NCI-H748 treated with DMSO at 0.1 percent for 48 hours (cell line): ENCODE measurements at regions not wholly inside any gene's neighbourhood (a gene's known extent, or its start where the extent isn't known, plus 50 kb on each side); places are given as distances from the start of the nearest gene placed in this dataset.

Experiments
- DNase-seq: peaks from one replicate; lab custom pipeline; 2025; lab: John Stamatoyannopoulos, UW

DNA sequence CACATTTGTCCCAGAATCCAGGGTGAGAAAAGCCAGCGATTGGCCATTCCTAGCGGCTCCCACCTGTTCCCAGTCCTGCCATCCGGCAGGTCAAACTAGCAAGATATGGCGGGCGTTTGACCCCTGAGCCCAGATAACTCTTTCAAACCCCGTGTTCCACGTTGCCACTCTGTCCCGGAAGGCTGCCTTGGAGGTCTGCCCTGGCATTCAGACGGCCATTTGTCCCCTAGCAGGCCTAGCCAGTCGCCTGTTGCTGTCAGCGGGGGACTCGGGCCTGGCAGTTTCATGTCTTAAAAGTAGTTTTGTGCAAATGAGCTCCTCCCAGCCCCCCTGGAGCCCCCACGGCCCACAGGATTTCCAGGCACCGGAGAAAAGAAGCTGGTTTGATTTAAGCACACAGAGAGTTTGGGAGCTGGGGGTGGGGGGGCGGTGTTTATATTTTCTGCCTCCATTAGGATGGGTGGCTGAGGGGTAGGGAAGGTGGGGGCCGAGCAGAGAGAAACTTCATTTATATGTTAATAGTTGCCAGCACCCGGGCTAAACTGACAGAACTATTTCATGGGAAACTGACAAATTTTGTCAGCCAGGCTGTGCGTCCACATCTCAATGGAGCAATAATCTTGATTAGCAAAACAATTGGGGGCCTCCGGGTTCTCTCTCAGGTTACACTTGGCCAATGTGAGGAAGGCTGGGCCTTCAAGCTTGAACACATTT, 240.9 kb upstream of the SALL1 start:
- DNase-seq = no peak

DNA sequence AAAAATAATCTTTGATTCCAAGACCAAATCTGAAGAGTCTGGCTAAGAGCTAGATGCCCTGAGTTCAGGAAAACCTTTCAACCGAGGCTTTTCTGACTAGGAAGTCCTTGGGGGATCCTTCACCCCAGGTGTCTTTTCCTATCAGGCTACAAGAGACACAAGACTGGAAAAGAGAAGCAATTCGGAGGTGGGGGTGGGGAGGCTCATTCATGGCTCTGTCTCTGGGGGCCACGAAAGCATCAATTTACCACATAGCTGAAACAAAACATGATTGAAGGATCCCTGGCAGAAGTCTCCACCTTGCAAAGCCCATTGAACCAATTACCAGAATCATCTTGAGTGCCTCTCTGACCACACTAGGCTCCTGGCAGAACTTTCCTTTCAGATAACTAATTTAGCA, 239.8 kb upstream of the SALL1 start:
- no peak for DNase-seq

DNA sequence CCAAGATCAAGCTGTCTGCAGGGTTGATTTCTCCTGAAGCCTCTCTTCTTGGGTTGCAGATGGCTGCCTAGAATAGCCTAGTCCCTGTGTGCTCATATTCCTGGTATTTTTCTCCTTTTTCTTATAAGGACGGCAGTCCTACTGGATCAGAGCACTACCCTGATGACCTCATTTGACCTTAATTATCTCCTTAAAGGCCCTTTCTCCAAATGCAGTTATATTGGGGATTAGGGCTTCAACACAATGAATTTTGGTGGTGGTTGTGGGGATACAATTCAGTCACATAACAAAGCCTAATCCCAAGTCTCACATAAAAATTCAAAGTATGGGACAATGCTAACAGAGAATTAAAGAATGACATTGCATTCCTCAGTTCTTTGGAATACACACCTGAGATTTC, 238.8 kb upstream of the SALL1 start:
- DNase-seq = no peak

DNA sequence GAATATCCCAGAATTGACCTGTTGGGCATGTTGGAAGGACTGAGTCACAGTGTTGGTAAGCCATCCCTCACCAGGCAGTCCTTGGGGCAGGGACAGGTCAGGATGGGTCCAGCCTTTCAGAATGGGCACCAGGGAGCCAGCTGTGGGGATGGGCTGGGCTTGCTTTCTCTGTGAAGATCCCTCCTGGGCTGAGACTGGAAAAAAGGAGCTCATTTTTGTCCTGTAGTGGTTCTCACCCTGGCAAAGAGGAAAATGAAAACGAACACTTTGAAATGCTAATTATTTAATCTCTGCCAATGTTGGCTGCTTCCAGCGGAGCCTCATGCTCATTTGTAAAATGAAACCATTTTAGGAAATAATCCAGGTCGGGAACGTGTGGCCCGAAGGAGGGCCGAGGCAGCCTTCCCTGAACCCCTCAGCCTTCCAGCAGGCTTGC, 237.5 kb upstream of the SALL1 start:
- no peak for DNase-seq

DNA sequence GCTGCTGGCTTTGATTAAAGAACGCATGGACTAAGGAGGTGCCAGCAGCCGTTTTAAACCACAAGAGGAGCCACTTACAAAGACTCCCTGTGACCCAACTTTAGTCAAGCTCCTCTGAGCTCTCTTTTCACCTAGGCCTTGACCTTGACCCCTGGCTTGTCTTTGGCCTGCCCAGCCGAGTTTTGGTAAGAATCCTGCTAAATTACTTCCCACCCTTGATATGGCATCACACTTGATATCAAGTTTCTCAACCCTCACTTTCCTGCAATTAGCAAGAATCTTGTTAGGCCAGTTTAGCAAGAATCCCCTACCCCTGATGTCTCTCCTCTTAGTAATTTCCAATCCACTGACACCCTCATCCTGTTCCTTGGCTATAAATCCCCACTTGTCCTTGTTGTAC, 232.8 kb upstream of the SALL1 start:
- no peak for DNase-seq

DNA sequence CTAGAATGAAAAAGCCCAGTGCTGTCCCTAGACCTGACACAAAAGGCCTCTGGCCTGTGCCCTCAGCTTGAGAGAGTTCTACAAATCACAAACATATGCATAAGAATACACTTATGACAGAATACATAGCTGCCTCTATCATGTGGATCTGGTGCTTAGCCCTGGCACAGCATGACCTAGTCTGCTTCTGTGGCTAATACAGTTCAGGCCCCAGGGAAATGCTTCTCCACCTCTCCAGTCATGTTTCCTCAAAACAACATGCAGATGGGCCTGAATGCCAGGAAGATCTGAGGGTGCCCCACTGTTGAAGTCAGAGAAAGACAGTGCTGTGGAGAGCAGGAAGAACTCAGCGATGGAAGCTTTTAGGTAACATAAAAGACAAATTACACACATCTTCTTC, 231.9 kb upstream of the SALL1 start:
- no peak for DNase-seq

DNA sequence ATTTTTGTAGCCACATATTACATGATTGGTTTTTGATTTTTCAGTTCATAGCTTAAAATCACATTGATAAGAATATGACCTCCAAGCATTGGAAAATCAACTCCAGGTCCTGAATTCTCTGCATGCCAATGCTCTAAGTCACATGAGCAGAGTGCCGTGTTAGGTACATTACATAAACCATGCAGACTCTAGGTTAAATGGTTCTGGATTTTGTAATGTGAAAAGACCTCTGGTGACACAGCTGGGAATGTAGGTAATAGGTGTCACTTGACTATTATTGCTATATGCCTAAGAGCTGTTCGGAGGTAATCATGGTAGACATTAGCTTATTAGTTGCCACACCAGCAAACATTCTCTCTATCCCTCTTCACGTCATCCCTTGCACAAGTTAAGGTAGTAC, 231.1 kb upstream of the SALL1 start:
- no peak for DNase-seq

DNA sequence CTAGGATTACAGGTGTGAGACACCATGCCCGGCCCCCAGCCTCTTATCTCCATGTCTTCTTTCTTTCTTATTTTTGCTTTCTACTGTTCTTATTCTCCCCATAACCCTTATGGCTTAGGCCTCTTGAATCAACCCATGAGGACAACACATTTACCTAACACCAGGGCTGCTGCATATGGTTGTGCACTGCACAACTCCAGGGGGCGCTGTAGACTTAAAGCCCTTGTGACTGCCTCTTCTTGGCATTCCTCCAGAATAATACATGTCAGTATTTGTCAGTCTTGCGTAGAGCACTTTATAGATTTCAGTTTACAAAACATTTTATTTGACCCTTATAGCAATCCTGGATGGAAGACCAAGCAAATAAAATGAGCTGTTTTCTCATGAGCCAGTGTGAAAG, 225.0 kb upstream of the SALL1 start:
- no peak for DNase-seq

DNA sequence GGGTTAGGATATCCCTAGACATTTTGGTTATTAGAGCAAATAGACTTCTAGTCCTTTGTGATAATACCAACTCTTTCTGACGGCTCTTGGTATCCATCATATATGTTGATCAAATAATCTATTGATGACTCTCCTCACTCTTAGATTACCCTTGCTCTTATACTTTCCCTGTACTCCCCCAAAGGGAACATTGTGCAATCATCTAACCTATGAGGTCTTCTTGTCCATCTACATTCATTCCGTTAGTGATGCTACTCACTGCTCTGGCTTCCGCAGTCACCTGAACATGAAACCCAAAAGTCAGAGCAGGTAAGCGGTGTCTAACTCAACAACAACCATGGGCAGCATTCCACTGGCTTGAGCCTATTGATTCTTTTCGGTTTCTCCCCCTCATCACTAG, 223.7 kb upstream of the SALL1 start:
- DNase-seq = no peak

DNA sequence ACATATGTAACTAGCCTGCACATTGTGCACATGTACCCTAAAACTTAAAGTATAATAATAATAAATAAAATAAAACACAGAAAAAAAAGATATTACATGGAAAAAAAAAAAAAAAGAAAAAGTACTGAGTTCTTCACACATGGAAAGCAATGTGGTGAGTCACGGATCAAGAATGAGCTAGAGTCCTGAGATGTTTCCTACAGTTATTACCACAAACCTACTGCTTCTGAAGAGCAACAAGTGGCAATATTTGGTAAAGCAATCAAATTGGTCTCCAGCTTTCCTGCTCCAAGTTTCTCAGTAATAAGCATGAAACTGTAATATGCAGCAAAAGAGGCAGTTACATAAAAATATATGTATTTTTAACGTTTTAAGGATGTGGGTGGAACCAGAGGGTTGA, 223.3 kb upstream of the SALL1 start:
- DNase-seq = no peak

DNA sequence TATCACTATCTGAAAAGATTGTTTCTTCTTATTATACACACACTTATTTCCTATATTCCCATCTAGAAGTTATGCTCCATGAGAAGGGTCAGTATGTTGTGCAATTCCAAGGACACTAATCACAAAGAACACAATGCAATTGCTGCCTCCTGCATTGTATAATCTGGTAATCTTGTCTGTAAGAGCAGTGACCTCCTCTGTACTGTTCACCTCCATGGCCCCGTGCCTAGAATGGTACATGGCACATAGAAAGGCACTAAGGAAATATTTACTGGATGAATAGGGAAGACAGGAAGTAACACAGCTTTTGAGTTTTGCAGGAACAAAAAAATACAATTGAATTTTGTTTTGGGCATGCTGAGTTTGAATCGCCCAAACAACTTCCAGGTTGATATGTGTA, 214.6 kb upstream of the SALL1 start:
- DNase-seq = no peak

DNA sequence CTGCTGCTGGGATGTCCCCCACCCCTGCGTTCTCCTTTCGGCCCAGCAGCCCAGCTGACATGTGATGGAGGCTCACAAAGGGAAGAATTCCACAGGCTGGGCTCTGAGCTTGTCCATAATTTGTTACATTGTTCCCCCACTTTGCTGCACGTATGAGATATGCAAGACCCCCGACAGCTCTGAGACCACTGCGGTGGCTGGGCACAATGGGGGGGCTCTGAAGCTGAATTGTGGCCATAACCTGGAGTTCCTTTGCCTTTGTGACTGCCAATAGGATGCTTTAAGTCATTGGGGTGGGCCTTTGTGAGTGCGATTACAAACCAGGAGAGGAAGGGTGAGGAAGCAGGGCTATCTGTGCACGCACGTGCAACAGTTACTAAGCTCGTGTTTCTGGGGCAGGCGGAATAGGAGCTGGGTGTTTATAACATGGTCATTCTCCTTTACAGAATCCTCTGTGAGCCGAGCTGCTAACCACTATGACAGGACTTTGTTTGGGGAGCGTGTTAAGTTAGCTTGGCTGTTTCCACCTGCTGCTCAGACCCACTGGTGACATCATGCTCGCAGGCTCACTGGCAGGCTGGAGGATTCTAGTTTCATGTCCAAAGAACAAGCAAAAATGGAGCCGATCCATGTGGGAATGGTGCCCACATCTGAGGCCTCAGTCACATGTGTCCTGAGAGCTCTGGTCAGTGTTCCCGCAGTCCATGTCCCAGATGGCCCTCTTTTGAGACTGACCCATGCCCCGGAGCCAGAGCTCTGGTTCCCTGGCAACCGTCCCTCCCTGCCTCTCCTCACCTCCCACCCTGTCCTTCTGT, 208.3 kb upstream of the SALL1 start:
- DNase-seq = no peak

DNA sequence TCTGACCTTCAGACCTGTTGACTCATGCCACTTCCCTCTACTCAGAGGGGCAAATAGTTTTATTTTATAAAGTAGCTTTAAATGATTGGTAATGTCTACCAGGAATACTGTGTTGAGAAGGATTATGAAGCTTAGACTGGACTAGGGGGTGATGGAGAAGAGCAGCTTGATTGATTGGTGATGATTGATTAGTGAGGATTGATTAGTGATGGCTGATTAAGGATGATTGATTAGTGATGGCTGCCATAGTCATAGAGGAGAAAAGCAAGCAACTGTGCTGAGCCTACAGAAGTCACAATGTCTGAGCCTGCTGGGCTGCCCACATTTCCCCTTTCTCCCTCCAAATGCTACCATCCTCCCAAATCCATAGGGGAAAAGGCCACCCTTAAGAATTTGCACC, 206.8 kb upstream of the SALL1 start:
- no peak for DNase-seq

DNA sequence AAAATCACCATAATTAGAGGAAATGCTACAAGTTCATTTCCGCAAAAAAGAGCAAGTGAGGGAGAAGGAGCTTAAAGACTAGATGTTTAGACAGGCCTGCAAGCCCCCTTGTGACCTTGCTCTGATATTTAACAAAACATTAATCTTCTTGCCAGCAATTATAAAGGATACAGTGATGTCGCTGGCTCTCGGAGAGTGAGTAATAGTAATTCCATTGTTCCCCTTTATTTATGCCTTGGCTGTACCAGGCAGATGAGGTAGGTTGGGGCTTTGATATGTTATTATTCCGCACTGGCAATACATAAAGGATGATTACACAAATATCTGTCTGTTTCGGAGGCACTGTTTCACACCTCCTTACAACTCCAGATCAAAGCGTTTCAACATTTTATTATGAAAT, 204.8 kb upstream of the SALL1 start:
- no peak for DNase-seq

DNA sequence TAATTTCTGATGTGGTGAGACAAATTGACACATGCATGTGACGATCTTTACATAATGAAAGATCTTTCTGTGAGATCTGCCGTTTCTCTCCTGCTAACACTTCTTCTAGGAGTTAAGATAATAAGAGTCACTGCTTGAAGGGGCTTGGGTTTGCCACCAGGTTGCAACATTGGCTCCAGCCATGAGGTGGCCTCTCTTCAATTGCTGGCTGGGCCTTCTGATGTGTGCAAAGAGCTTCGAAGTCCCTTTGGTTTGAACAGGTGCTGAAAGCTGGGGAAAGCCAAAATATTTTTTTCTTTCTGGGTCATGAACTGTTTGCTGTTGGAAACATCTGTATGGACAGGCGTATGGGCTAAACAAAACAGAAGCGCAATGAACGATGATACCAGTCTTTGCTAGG, 204.1 kb upstream of the SALL1 start:
- no peak for DNase-seq

DNA sequence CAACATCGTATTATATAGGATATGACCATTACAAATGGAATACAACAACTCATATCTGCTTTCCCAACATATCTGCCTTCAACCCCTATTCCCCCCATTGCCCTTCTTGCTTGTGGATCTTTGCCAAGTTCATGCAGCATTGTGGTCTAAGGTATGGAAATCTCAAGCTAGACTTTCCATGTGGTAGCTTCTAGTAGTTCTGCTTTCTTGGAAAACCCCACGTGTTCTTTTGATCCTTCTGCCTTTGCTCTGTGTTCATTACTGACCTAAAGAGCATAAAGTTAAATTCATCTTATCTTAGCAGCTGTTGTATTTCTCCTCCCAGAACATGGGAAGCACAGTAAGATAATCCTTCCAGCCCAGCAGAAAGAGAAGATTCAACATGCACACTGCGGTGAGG, 202.0 kb upstream of the SALL1 start:
- DNase-seq = no peak

DNA sequence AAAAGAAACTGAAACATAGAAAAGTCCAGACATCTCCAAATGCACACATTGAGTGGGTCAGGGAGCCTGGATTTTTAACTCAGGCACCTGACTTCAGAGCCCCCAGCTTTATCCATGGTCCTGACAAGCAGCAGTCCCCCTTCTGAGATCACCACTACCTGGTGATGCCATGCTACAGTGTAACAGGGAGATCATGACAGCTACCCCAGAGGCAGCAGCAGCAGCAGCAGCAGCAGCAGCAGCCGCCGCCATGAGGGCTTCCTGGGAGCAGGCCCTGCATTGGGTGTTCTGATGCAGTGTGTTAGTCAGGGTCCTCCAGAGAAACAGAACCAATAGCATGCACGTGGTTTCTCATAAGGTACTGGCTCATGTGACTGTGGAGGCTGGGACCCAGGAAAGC, 198.6 kb upstream of the SALL1 start:
- no peak for DNase-seq

DNA sequence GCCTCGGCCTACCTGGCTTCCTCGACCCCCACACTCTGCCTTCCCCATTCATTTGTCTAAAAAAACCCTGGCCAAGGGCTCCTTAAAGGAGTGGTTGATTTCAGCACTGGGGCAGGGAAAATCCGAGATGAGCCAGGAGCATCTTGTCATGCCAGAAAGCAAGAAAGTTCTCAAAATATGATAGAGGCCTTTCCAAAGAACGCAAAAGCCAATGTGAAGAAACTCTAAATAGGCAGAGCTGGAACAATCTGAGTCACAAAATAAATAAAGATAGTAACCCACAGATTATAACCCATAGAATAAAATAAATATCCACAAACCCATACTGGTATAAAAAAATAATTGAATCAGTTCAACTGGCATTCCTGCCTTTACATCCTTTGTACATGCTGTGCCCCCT, 192.3 kb upstream of the SALL1 start:
- no peak for DNase-seq

DNA sequence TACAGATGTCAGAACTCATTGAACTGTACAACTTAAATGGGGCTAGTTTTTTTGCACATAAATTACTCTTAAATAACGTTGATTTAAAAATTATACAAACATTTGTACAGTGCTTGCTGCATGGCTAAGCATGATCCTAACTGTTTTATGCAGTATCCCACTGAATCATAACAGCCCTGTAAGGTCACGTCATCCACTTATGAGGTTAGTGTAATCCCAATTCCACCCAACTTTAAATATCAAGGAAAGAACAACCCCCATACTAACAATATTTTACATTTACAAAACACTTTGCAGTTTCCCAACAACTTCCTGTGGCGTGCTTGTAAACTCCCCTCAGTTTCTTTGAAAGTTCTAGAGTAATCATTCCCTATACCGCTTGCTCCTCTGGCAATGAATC, 190.1 kb upstream of the SALL1 start:
- no peak for DNase-seq

DNA sequence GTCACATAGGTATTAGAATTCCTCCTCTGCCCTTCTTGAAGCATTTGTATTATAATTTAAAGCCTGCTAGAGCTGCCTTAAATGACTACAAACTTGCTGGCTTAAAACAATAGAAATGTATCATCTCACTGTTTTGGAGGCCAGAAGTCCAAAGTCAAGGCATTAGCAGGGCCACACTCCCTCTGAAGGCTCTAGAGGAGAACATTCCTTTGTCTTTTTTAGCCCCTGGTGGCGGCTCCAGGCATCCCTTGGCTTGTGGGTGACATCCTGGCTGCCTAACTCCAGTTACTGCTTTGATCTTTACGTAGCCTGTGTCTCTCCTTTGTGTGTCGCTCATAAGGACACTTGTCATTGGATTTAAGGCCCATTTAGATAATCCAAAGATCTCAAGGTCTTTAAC, 186.6 kb upstream of the SALL1 start:
- DNase-seq = no peak

DNA sequence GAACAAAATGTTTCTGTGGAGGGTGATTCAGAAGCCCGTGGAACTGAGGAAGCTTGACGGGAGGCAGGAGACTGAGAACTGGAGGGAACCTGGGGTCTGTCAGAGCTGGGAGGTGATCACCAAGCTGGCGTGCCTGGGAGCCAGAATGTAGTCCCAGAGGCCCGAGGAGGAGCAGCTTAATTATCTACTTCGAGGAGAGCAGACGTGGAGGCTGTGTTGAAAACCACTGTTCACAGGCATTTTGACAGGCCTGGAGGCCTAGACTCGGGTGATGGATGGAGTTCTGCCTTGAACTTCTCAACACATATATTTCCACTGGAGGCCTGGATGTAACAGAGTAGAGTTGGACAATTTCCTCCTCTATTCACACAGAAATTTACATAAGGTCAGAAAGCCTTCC, 177.7 kb upstream of the SALL1 start:
- DNase-seq = no peak

DNA sequence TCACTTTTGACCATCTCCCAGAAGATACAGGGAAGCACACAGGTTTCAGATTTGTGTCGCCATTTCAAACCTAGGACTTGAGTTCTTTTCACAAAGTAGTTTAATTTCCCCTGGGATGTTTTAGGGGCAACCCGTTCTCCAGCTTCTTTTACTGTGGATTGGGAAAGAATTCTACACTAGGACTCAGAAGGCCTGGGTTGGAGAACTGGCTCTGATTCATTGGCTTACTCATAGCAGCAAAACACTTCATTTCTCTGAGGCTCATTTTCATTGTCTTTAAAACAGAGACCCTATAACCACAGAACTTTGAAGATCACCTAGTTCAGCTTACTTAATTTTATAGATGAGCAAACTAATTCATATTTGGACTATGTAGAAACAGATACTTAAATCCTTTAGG, 175.9 kb upstream of the SALL1 start:
- DNase-seq = no peak

DNA sequence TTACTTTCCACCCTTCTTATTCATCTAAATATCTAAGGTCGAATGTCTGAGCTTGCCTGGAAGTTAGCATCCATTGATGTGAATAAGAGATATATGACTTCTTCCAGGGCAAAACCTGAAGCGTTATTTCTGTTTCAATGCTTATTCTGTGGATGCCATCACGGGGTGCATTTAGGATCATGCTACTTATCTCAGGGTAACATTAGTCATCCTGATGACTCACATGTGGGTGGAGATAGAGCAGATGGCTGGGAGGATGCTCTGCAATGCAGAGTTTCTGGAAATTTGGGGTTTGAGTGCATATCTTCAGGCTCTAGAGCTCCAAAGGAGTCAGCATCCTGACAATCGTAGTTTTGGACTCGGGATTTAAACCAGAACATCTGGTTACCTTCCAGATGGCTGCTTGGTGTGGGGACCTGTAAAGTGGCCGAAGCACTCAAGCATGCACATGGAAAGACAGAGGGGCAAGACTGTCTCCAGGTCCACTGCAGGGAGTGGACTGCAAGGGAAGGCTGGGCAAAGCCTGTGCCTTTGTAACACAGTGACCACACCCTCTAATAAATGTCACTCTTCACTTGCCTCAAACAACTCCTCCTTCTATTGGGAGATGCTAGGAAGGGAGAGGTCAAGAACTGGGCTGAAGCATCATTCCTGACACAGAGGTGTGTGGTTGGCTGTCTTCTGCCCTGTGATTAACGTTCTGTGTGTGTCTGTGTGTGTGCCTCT, 175.2 kb upstream of the SALL1 start:
- DNase-seq = no peak
